HCT116 (cell line): ENCODE measurements at regions not wholly inside any gene's neighbourhood (a gene's known extent, or its start where the extent isn't known, plus 50 kb on each side); places are given as distances from the start of the nearest gene placed in this dataset.

Source experiments
- ATAC-seq: fragments of 200-7000 bp; cut with Tn5 transposase; 2 replicates; pipeline ENCODE4 v1.9.1; 2020; ENCODE audit warnings: mild to moderate bottlenecking, moderate library complexity
- BruUV-seq: library from RNA; stranded (reverse); fragments of 400-500 nt; replicated peaks from 2 replicates; lab custom pipeline; 2021; lab: Mats Ljungman, UMichigan
- CTCF ChIA-PET: fragments of 300-600 bp; sonication (Branson Sonifier 250); formaldehyde crosslinking; loops from one replicate; lab custom pipeline; 2021; ENCODE audit warnings: antibody characterized with exemption; lab: Charles Lee
- POLR2A ChIA-PET: fragments of 300-600, 350-600 bp; sonication (Branson Sonifier 250); formaldehyde crosslinking; loops from one replicate; lab custom pipeline; 2021; ENCODE audit warnings: antibody characterized with exemption; lab: Charles Lee
- RAD21 ChIA-PET, 2 experiments: fragments of 300-600 bp; sonication (Branson Sonifier 250); formaldehyde crosslinking; loops; one replicate each; lab custom pipeline; 2023; ENCODE audit warnings: low total read pairs in 2 of 2; ENCODE audit not compliant: uncharacterized antibody in 2 of 2, unreplicated experiment in 2 of 2, low non-redundant PET in 1 of 2; lab: Charles Lee
- DNase-seq: peaks from one replicate; pipeline ENCODE4 v3.0.0-alpha.2; 2010; ENCODE audit warnings: low read depth, low spot score
- H2AFZ ChIP-seq: fragments of 200-600 bp; shearing (Covaris generic), sonication (generic); 2 replicates; pipeline ENCODE4 v1.6.1; 2017; ENCODE audit warnings: low read depth, mixed run types, mixed read lengths, antibody characterized with exemption, low read length; ENCODE audit not compliant: poor library complexity, severe bottlenecking
- H3K27ac ChIP-seq: 2 replicates; pipeline ENCODE4 v1.5.1; 2012; ENCODE audit warnings: low read depth, low read length
- H3K27me3 ChIP-seq: fragments of 200-600 bp; sonication (generic); 2 replicates; pipeline ENCODE4 v1.6.1; 2016; ENCODE audit warnings: mixed run types, low read length, mixed read lengths; ENCODE audit not compliant: insufficient read depth
- H3K36me3 ChIP-seq, 2 experiments: fragments of 200-500 bp in 1 of 2; fragments of 200-600 bp in 1 of 2; sonication (Bioruptor generic) in 1 of 2; sonication (generic) in 1 of 2; 2 replicates each; pipeline versions ENCODE4 v1.5.1 to v1.6.1; 2014 to 2016; ENCODE audit warnings: low read length in 2 of 2, inconsistent platforms in 1 of 2, mixed read lengths in 1 of 2, mixed run types in 1 of 2; ENCODE audit not compliant: insufficient read depth in 2 of 2, control insufficient read depth in 1 of 2
- H3K4me1 ChIP-seq, 2 experiments: fragments of 200-600 bp in 1 of 2; sonication (generic) in 1 of 2; 2 replicates each; pipeline versions ENCODE4 v1.5.1 to v1.6.1; 2012 to 2017; ENCODE audit warnings: low read length in 2 of 2, inconsistent platforms in 1 of 2, mild to moderate bottlenecking in 1 of 2, mixed read lengths in 1 of 2, mixed run types in 1 of 2, moderate library complexity in 1 of 2; ENCODE audit not compliant: insufficient read depth in 2 of 2, control insufficient read depth in 1 of 2
- H3K4me2 ChIP-seq: fragments of 200-600 bp; sonication (generic); 2 replicates; pipeline ENCODE4 v1.6.1; 2017; ENCODE audit warnings: mixed run types, low read length, mixed read lengths
- H3K4me3 ChIP-seq, 2 experiments: fragments of 200-600 bp in 1 of 2; sonication (generic) in 1 of 2; replicated peaks in 1 of 2; 2 replicates each; pipeline ENCODE4 v1.5.1; 2011 to 2016; ENCODE audit warnings: low read length in 2 of 2, control low read depth in 1 of 2, low read depth in 1 of 2, mild to moderate bottlenecking in 1 of 2, mixed read lengths in 1 of 2, mixed run types in 1 of 2
- H3K79me2 ChIP-seq: fragments of 200-600 bp; sonication (generic); 2 replicates; pipeline ENCODE4 v1.6.1; 2017; ENCODE audit warnings: mild to moderate bottlenecking, mixed run types, low read length, moderate library complexity, mixed read lengths; ENCODE audit not compliant: insufficient read depth
- H3K9ac ChIP-seq: fragments of 200-600 bp; sonication (generic); 2 replicates; pipeline ENCODE4 v1.6.1; 2016; ENCODE audit warnings: low read length, mixed read lengths
- H3K9me2 ChIP-seq: fragments of 200-600 bp; sonication (generic), shearing (Covaris generic); 2 replicates; pipeline ENCODE4 v1.6.1; 2017; ENCODE audit warnings: mixed run types, mild to moderate bottlenecking, moderate library complexity; ENCODE audit not compliant: insufficient read depth
- H3K9me3 ChIP-seq, 2 experiments: fragments of 200-500 bp in 1 of 2; fragments of 200-600 bp in 1 of 2; sonication (Bioruptor generic) in 1 of 2; sonication (generic) in 1 of 2; 2 replicates each; pipeline ENCODE4 v1.6.1; 2014 to 2017; ENCODE audit warnings: low read length in 2 of 2, mixed read lengths in 2 of 2, inconsistent platforms in 1 of 2, low read depth in 1 of 2, mild to moderate bottlenecking in 1 of 2, mixed run types in 1 of 2, moderate library complexity in 1 of 2; ENCODE audit not compliant: control insufficient read depth in 1 of 2, insufficient read depth in 1 of 2
- H4K20me1 ChIP-seq: fragments of 200-600 bp; sonication (generic), shearing (Covaris generic); 2 replicates; pipeline ENCODE4 v1.6.1; 2017; ENCODE audit warnings: mixed run types, mild to moderate bottlenecking, moderate library complexity; ENCODE audit not compliant: insufficient read depth
- ATF3 ChIP-seq: IDR thresholded peaks from 2 replicates; pipeline ENCODE4 v1.6.1; 2012
- CEBPB ChIP-seq: IDR thresholded peaks from 2 replicates; pipeline ENCODE4 v1.6.1; 2012; ENCODE audit warnings: low read depth
- ELF1 ChIP-seq: IDR thresholded peaks from 2 replicates; pipeline ENCODE4 v1.6.1; 2012; ENCODE audit warnings: low read depth, borderline replicate concordance
- EZH2phosphoT487 ChIP-seq: fragments of 200-600 bp; IDR thresholded peaks from 2 replicates; pipeline ENCODE4 v1.6.1; 2018; ENCODE audit warnings: antibody characterized with exemption, borderline replicate concordance
- POLR2AphosphoS5 ChIP-seq: IDR thresholded peaks from 2 replicates; pipeline ENCODE4 v1.6.1; 2011; ENCODE audit warnings: mild to moderate bottlenecking, low read depth, low read length, moderate library complexity
- RAD21 ChIP-seq: IDR thresholded peaks from 2 replicates; pipeline ENCODE4 v1.6.1; 2012; ENCODE audit warnings: low read depth, mild to moderate bottlenecking
- REST ChIP-seq: IDR thresholded peaks from 2 replicates; pipeline ENCODE4 v1.6.1; 2012; ENCODE audit warnings: low read depth
- SIN3A ChIP-seq: IDR thresholded peaks from 2 replicates; pipeline ENCODE4 v1.6.1; 2012; ENCODE audit warnings: low read depth
- SP1 ChIP-seq: IDR thresholded peaks from 2 replicates; pipeline ENCODE4 v1.6.1; 2012; ENCODE audit warnings: low read depth
- YY1 ChIP-seq: IDR thresholded peaks from 2 replicates; pipeline ENCODE4 v1.6.1; 2011; ENCODE audit warnings: low read length, low read depth, moderate library complexity, mild to moderate bottlenecking; ENCODE audit not compliant: insufficient replicate concordance; ENCODE audit errors: extremely low read depth
- ZNF274 ChIP-seq: fragments of 200-500 bp; sonication (Bioruptor generic); IDR thresholded peaks from 2 replicates; pipeline ENCODE4 v1.6.1; 2014; ENCODE audit warnings: mild to moderate bottlenecking, low read depth, low read length, inconsistent platforms
- intact Hi-C: fragments of 100-400 bp; cut with micrococcal nuclease; formaldehyde crosslinking; loops from 2 replicates; pipeline ENCODE4 v1.10.0; 2022
- TF ChIP-seq, protein P1 (sequence below): IDR thresholded peaks from 2 replicates; pipeline ENCODE4 v1.6.1; 2012

- Histone ChIP-seq H3K27me3 (no peaks in the 10 kb centered on the region), H3K9me2 (no peaks in the 10 kb centered on the region), H3K4me1 (no peaks in the 10 kb centered on the region), H3K79me2 (no peaks in the 10 kb centered on the region)
- intact Hi-C loops = no loop called here
- no TSS peak for BruUV-seq
- TF ChIP-seq, protein P1, sequence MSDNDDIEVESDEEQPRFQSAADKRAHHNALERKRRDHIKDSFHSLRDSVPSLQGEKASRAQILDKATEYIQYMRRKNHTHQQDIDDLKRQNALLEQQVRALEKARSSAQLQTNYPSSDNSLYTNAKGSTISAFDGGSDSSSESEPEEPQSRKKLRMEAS = no peak
- no peak for TF ChIP-seq SIN3A
- no peak for TF ChIP-seq ATF3
- TF ChIP-seq CEBPB = no peak
- TF ChIP-seq REST = no peak
- no peak for TF ChIP-seq ELF1
- TF ChIP-seq EZH2phosphoT487 = no peak
- TF ChIP-seq SP1 = no peak
- no peak for TF ChIP-seq ZNF274
- no peak for TF ChIP-seq POLR2AphosphoS5
- no peak for TF ChIP-seq RAD21
- no peak for TF ChIP-seq YY1
- TF ChIP-seq, all 23 proteins: peak for 0
- ATAC-seq (no peak), DNase-seq (no peak)
- Histone ChIP-seq H3K9me3 (peaks cover 26% of the 10 kb centered on the region in 2 experiments; a peak in 3 of 4 replicates), H4K20me1 (no peaks in the 10 kb centered on the region), H2AFZ (no peak overlapping the region), H3K36me3 (no peaks in the 10 kb centered on the region), H3K4me2 (no peak overlapping the region), H3K4me3 (no peak overlapping the region), H3K27ac (no peak overlapping the region), H3K9ac (no peak overlapping the region)
- ChIA-PET CTCF (no interaction called here), POLR2A (no interaction called here), RAD21 (no interaction called here)
Observed at GRCh38 chr1:106722466-106722865, 334.0 kb upstream of the PRMT6 start.
